ENCODE measurements at regions not wholly inside any gene's neighbourhood (a gene's known extent, or its start where the extent isn't known, plus 50 kb on each side); places are given as distances from the start of the nearest gene placed in this dataset.

GRCh38 chr6:164214066-164214465 lies 799.5 kb downstream of the QKI start:
- no peak overlapping the region for H3K4me3 ChIP-seq (ENCODE audit: low read length)
- peaks cover 5% of the 10 kb centered on the region; the same call in 1 of the 2 replicates for H3K9me3 ChIP-seq (ENCODE audit: insufficient read depth, low read depth, low read length)
- no peaks in the 10 kb centered on the region for H3K27me3 ChIP-seq (ENCODE audit: insufficient read depth, low read length)
- H3K27ac ChIP-seq (ENCODE audit: low read depth, low read length): no peak overlapping the region
- H3K9ac ChIP-seq (ENCODE audit: low read depth, low read length): no peak overlapping the region
- WGBS: 98% methylated on average over 8 of the region's 8 CpGs
- no peaks in the 10 kb centered on the region for H3K36me3 ChIP-seq (ENCODE audit: insufficient read depth, low read length)
- H3K4me1 ChIP-seq (ENCODE audit: insufficient read depth, low read length): no peaks in the 10 kb centered on the region

GRCh38 chr6:164211254-164211653 lies 796.7 kb downstream of the QKI start:
- Histone ChIP-seq H3K36me3 (ENCODE audit: insufficient read depth, low read length) (no peaks in the 10 kb centered on the region), H3K27me3 (ENCODE audit: insufficient read depth, low read length) (no peaks in the 10 kb centered on the region), H3K4me3 (ENCODE audit: low read length) (no peak overlapping the region), H3K9ac (ENCODE audit: low read depth, low read length) (no peak overlapping the region), H3K27ac (ENCODE audit: low read depth, low read length) (no peak overlapping the region), H3K4me1 (ENCODE audit: insufficient read depth, low read length) (no peaks in the 10 kb centered on the region), H3K9me3 (ENCODE audit: insufficient read depth, low read depth, low read length) (peaks cover 5% of the 10 kb centered on the region; the same call in 1 of the 2 replicates)
- WGBS: 96% methylated on average over 3 of the region's 3 CpGs

GRCh38 chr6:164210783-164211182 lies 796.3 kb downstream of the QKI start:
- H3K9ac ChIP-seq (ENCODE audit: low read depth, low read length): no peak overlapping the region
- no peak overlapping the region for H3K4me3 ChIP-seq (ENCODE audit: low read length)
- H3K27me3 ChIP-seq (ENCODE audit: insufficient read depth, low read length): no peaks in the 10 kb centered on the region
- H3K9me3 ChIP-seq (ENCODE audit: insufficient read depth, low read depth, low read length): peaks cover 5% of the 10 kb centered on the region; the same call in 1 of the 2 replicates
- no peaks in the 10 kb centered on the region for H3K36me3 ChIP-seq (ENCODE audit: insufficient read depth, low read length)
- H3K4me1 ChIP-seq (ENCODE audit: insufficient read depth, low read length): no peaks in the 10 kb centered on the region
- WGBS: 93% methylated on average over 4 of the region's 5 CpGs
- no peak overlapping the region for H3K27ac ChIP-seq (ENCODE audit: low read depth, low read length)

GRCh38 chr6:164210323-164210722 lies 795.8 kb downstream of the QKI start:
- Histone ChIP-seq H3K27ac (ENCODE audit: low read depth, low read length) (no peak overlapping the region), H3K27me3 (ENCODE audit: insufficient read depth, low read length) (no peaks in the 10 kb centered on the region), H3K4me1 (ENCODE audit: insufficient read depth, low read length) (no peaks in the 10 kb centered on the region), H3K4me3 (ENCODE audit: low read length) (no peak overlapping the region), H3K9ac (ENCODE audit: low read depth, low read length) (no peak overlapping the region), H3K36me3 (ENCODE audit: insufficient read depth, low read length) (no peaks in the 10 kb centered on the region), H3K9me3 (ENCODE audit: insufficient read depth, low read depth, low read length) (peaks cover 5% of the 10 kb centered on the region; the same call in 1 of the 2 replicates)
- 92% methylated on average over 2 of the region's 2 CpGs for WGBS

GRCh38 chr6:164208371-164208770 lies 793.9 kb downstream of the QKI start:
- no peak overlapping the region for H3K4me3 ChIP-seq (ENCODE audit: low read length)
- H3K9ac ChIP-seq (ENCODE audit: low read depth, low read length): no peak overlapping the region
- H3K27me3 ChIP-seq (ENCODE audit: insufficient read depth, low read length): no peaks in the 10 kb centered on the region
- peaks cover 9% of the 10 kb centered on the region; the same call in 1 of the 2 replicates for H3K9me3 ChIP-seq (ENCODE audit: insufficient read depth, low read depth, low read length)
- no peaks in the 10 kb centered on the region for H3K36me3 ChIP-seq (ENCODE audit: insufficient read depth, low read length)
- 95% methylated on average over 8 of the region's 8 CpGs for WGBS
- no peaks in the 10 kb centered on the region for H3K4me1 ChIP-seq (ENCODE audit: insufficient read depth, low read length)
- H3K27ac ChIP-seq (ENCODE audit: low read depth, low read length): no peak overlapping the region

DNA sequence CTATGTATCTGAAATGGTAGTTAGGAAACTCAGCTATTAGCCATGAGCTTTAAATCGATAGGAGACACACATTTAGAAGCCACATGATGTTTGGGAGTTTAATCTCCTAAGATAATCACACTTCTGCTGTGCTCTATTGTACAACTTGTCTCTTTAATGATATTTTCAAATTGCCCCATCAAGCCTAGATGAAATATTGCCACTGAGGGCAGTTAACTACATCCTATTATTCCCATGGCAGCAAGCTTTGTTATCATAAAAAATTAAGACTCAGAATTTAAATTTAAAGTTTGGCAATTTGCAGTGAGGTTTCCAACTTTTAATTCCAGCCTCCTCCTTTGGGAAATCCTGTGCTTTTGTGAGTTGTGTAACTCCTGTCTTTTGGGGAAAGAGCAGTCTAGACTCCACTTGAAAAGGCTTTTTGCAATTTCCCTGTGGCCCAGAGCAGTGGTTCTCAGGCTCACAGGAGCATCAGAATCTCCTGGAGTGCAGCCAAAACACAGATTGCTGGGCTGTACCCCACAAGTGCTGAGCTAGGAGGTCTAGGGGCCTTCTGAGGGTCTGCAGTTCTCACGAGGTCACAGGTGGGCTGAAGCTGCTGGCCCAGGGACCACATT lies 792.4 kb downstream of the QKI start:
- 0 out of 2 replicates have a peak, but pooled peaks cover 4% of the 10 kb centered on the region for H3K9me3 ChIP-seq (ENCODE audit: insufficient read depth, low read depth, low read length)
- WGBS: 90% methylated on average over 2 of the region's 2 CpGs
- H3K9ac ChIP-seq (ENCODE audit: low read depth, low read length): no peak overlapping the region
- no peak overlapping the region for H3K27ac ChIP-seq (ENCODE audit: low read depth, low read length)
- no peak overlapping the region for H3K4me3 ChIP-seq (ENCODE audit: low read length)
- H3K36me3 ChIP-seq (ENCODE audit: insufficient read depth, low read length): no peaks in the 10 kb centered on the region
- H3K27me3 ChIP-seq (ENCODE audit: insufficient read depth, low read length): no peaks in the 10 kb centered on the region
- no peaks in the 10 kb centered on the region for H3K4me1 ChIP-seq (ENCODE audit: insufficient read depth, low read length)

- Histone ChIP-seq H3K9me3 (ENCODE audit: insufficient read depth, low read depth, low read length) (0 out of 2 replicates have a peak, but pooled peaks cover 2% of the 10 kb centered on the region), H3K36me3 (ENCODE audit: insufficient read depth, low read length) (no peaks in the 10 kb centered on the region), H3K9ac (ENCODE audit: low read depth, low read length) (no peak overlapping the region), H3K27ac (ENCODE audit: low read depth, low read length) (no peak overlapping the region), H3K27me3 (ENCODE audit: insufficient read depth, low read length) (no peaks in the 10 kb centered on the region), H3K4me1 (ENCODE audit: insufficient read depth, low read length) (no peaks in the 10 kb centered on the region), H3K4me3 (ENCODE audit: low read length) (no peak overlapping the region)
- WGBS: 93% methylated on average over 1 of the region's 1 CpG
Measured at GRCh38 chr6:164200071-164200470, 785.6 kb downstream of the QKI start.

GRCh38 chr6:164195942-164196281 lies 781.4 kb downstream of the QKI start:
- Histone ChIP-seq H3K9ac (ENCODE audit: low read depth, low read length) (no peak overlapping the region), H3K4me3 (ENCODE audit: low read length) (no peak overlapping the region), H3K27me3 (ENCODE audit: insufficient read depth, low read length) (no peaks in the 10 kb centered on the region), H3K9me3 (ENCODE audit: insufficient read depth, low read depth, low read length) (no peaks in the 10 kb centered on the region), H3K27ac (ENCODE audit: low read depth, low read length) (no peak overlapping the region), H3K4me1 (ENCODE audit: insufficient read depth, low read length) (peaks cover 7% of the 10 kb centered on the region), H3K36me3 (ENCODE audit: insufficient read depth, low read length) (no peaks in the 10 kb centered on the region)
- WGBS: 100% methylated on average over 1 of the region's 1 CpG

- over 99% methylated on average over 5 of the region's 6 CpGs for WGBS
- Histone ChIP-seq H3K27ac (ENCODE audit: low read depth, low read length) (no peak overlapping the region), H3K27me3 (ENCODE audit: insufficient read depth, low read length) (no peaks in the 10 kb centered on the region), H3K4me3 (ENCODE audit: low read length) (no peak overlapping the region), H3K9ac (ENCODE audit: low read depth, low read length) (no peak overlapping the region), H3K9me3 (ENCODE audit: insufficient read depth, low read depth, low read length) (no peaks in the 10 kb centered on the region), H3K36me3 (ENCODE audit: insufficient read depth, low read length) (no peaks in the 10 kb centered on the region), H3K4me1 (ENCODE audit: insufficient read depth, low read length) (peaks cover 7% of the 10 kb centered on the region)
Measured at GRCh38 chr6:164195278-164195941, 780.9 kb downstream of the QKI start.

DNA sequence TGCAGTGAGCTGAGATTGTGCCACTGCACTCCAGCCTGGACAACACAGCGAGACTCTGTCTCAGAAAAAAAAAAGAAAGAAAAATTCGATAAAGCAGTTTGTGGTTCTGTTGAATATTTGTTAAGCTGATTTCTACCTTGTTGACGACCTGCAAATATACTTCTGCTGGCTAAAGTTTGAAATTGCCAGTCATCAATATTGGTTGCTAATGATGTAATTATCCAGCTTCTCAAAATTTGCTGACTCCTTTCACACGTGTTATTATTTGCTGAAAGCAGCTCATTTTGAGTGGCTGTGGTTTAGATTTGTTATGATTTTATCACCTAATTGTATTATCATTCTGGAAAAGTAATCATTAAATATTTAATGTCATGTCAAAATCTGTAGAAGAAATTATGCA lies 774.3 kb downstream of the QKI start:
- Histone ChIP-seq H3K4me1 (ENCODE audit: insufficient read depth, low read length) (peaks cover 3% of the 10 kb centered on the region), H3K27me3 (ENCODE audit: insufficient read depth, low read length) (no peaks in the 10 kb centered on the region), H3K9ac (ENCODE audit: low read depth, low read length) (no peak overlapping the region), H3K36me3 (ENCODE audit: insufficient read depth, low read length) (no peaks in the 10 kb centered on the region), H3K27ac (ENCODE audit: low read depth, low read length) (no peak overlapping the region), H3K9me3 (ENCODE audit: insufficient read depth, low read depth, low read length) (no peaks in the 10 kb centered on the region), H3K4me3 (ENCODE audit: low read length) (no peak overlapping the region)
- WGBS: 93% methylated on average over 4 of the region's 4 CpGs

GRCh38 chr6:164185471-164185871 lies 771.0 kb downstream of the QKI start:
- WGBS: 88% methylated on average over 7 of the region's 7 CpGs
- Histone ChIP-seq H3K4me3 (ENCODE audit: low read length) (no peak overlapping the region), H3K9ac (ENCODE audit: low read depth, low read length) (no peak overlapping the region), H3K36me3 (ENCODE audit: insufficient read depth, low read length) (no peaks in the 10 kb centered on the region), H3K27me3 (ENCODE audit: insufficient read depth, low read length) (no peaks in the 10 kb centered on the region), H3K4me1 (ENCODE audit: insufficient read depth, low read length) (no peaks in the 10 kb centered on the region), H3K9me3 (ENCODE audit: insufficient read depth, low read depth, low read length) (no peaks in the 10 kb centered on the region), H3K27ac (ENCODE audit: low read depth, low read length) (no peak overlapping the region)

All from HUES64 (cell line).